ENCODE measurements at regions not wholly inside any gene's neighbourhood (a gene's known extent, or its start where the extent isn't known, plus 50 kb on each side); places are given as distances from the start of the nearest gene placed in this dataset.

DNA sequence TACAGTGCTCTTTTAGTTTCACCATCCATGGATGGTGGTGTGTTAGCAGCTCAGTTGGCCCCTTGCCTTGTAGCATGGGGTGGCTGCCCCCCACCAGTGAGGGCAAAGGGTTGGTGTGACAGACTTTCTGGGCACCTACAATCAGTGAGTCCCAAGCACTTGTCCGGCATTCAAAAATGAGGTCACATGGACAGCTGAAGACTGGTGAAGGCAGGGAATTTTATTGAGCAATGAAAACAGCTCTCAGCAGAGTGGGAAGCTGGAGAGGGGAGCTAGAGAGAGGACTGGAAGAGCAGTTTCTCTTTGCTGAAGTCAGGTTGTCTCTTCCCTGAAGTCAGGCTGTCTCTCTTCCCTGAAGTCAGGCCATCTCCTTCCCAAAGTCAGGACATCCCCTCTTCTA lies 1053.2 kb downstream of the SLITRK1 start:
- WGBS (ENCODE audit: low lambda C conversion rate, missing lambda C conversion rate) = 100% methylated on average over 1 of the region's 1 CpG

GRCh38 chr13:82827724-82828123 lies 1054.5 kb downstream of the SLITRK1 start:
- H3K36me3 ChIP-seq (replicated peaks; ENCODE audit: insufficient read depth, low read depth) = no peaks in the 10 kb centered on the region
- H3K4me3 ChIP-seq = no peak overlapping the region
- DNase-seq (ENCODE audit: low spot score) = no peak
- TF ChIP-seq CTCF (IDR thresholded peaks at IDR 0.05; ENCODE audit: poor library complexity) (no peak), EZH2phosphoT487 (IDR thresholded peaks at IDR 0.05; ENCODE audit: low read depth, severe bottlenecking, unreplicated experiment) (no peak), EZH2 (IDR thresholded peaks at IDR 0.05; ENCODE audit: borderline replicate concordance) (no peak)
- H4K20me1 ChIP-seq (ENCODE audit: insufficient read depth, poor library complexity, severe bottlenecking) = no peaks in the 10 kb centered on the region
- H3K4me2 ChIP-seq = no peak overlapping the region
- no peaks in the 10 kb centered on the region for H3K9me2 ChIP-seq (replicated peaks; ENCODE audit: insufficient read depth)
- no peak overlapping the region for H2AFZ ChIP-seq
- H3K9me3 ChIP-seq (ENCODE audit: low read depth) = no peaks in the 10 kb centered on the region
- H3K4me1 ChIP-seq (ENCODE audit: insufficient read depth) = no peaks in the 10 kb centered on the region
- no peak overlapping the region for H3K27ac ChIP-seq
- no peaks in the 10 kb centered on the region for H3K27me3 ChIP-seq
- H3K79me2 ChIP-seq = no peaks in the 10 kb centered on the region

More for the DNA sequence above, 1053.2 kb downstream of the SLITRK1 start:
- Histone ChIP-seq H3K4me1 (ENCODE audit: insufficient read depth) (no peaks in the 10 kb centered on the region), H3K9me2 (replicated peaks; ENCODE audit: insufficient read depth) (no peaks in the 10 kb centered on the region), H3K79me2 (no peaks in the 10 kb centered on the region), H3K36me3 (replicated peaks; ENCODE audit: insufficient read depth, low read depth) (no peaks in the 10 kb centered on the region), H4K20me1 (ENCODE audit: insufficient read depth, poor library complexity, severe bottlenecking) (no peaks in the 10 kb centered on the region), H2AFZ (no peak overlapping the region), H3K9me3 (ENCODE audit: low read depth) (no peaks in the 10 kb centered on the region), H3K27ac (no peak overlapping the region), H3K4me3 (no peak overlapping the region), H3K4me2 (no peak overlapping the region), H3K27me3 (no peaks in the 10 kb centered on the region)
- TF ChIP-seq CTCF (IDR thresholded peaks at IDR 0.05; ENCODE audit: poor library complexity) (no peak), EZH2 (IDR thresholded peaks at IDR 0.05; ENCODE audit: borderline replicate concordance) (no peak), EZH2phosphoT487 (IDR thresholded peaks at IDR 0.05; ENCODE audit: low read depth, severe bottlenecking, unreplicated experiment) (no peak)
- DNase-seq (ENCODE audit: low spot score) = no peak

- no peak for DNase-seq (ENCODE audit: low spot score)
- Histone ChIP-seq H3K9me3 (ENCODE audit: low read depth) (no peaks in the 10 kb centered on the region), H2AFZ (no peak overlapping the region), H3K79me2 (no peaks in the 10 kb centered on the region), H4K20me1 (ENCODE audit: insufficient read depth, poor library complexity, severe bottlenecking) (no peaks in the 10 kb centered on the region), H3K4me3 (no peak overlapping the region), H3K27me3 (no peaks in the 10 kb centered on the region), H3K9me2 (replicated peaks; ENCODE audit: insufficient read depth) (no peaks in the 10 kb centered on the region), H3K4me1 (ENCODE audit: insufficient read depth) (no peaks in the 10 kb centered on the region), H3K27ac (no peak overlapping the region), H3K36me3 (replicated peaks; ENCODE audit: insufficient read depth, low read depth) (no peaks in the 10 kb centered on the region), H3K4me2 (no peak overlapping the region)
- TF ChIP-seq EZH2phosphoT487 (IDR thresholded peaks at IDR 0.05; ENCODE audit: low read depth, severe bottlenecking, unreplicated experiment) = no peak
- TF ChIP-seq CTCF (IDR thresholded peaks at IDR 0.05; ENCODE audit: poor library complexity) = no peak
- no peak for TF ChIP-seq EZH2 (IDR thresholded peaks at IDR 0.05; ENCODE audit: borderline replicate concordance)
- WGBS (ENCODE audit: low lambda C conversion rate, missing lambda C conversion rate) = 95% methylated on average over 10 of the region's 10 CpGs
Observed at GRCh38 chr13:82822935-82823334, 1059.3 kb downstream of the SLITRK1 start.

GRCh38 chr13:82817133-82817532 lies 1065.1 kb downstream of the SLITRK1 start:
- 65% methylated on average over 3 of the region's 3 CpGs for WGBS (ENCODE audit: low lambda C conversion rate, missing lambda C conversion rate)
- H4K20me1 ChIP-seq (ENCODE audit: insufficient read depth, poor library complexity, severe bottlenecking) = no peaks in the 10 kb centered on the region

More at GRCh38 chr13:82817133-82817532, 1065.1 kb downstream of the SLITRK1 start:
- H3K9me3 ChIP-seq (ENCODE audit: low read depth) = no peaks in the 10 kb centered on the region
- H3K4me1 ChIP-seq (ENCODE audit: insufficient read depth) = no peaks in the 10 kb centered on the region
- H3K4me2 ChIP-seq = no peak overlapping the region
- no peak overlapping the region for H3K27ac ChIP-seq
- H3K4me3 ChIP-seq = no peak overlapping the region
- H3K79me2 ChIP-seq = no peaks in the 10 kb centered on the region
- DNase-seq (ENCODE audit: low spot score) = no peak
- TF ChIP-seq EZH2 (IDR thresholded peaks at IDR 0.05; ENCODE audit: borderline replicate concordance) (no peak), EZH2phosphoT487 (IDR thresholded peaks at IDR 0.05; ENCODE audit: low read depth, severe bottlenecking, unreplicated experiment) (no peak), CTCF (IDR thresholded peaks at IDR 0.05; ENCODE audit: poor library complexity) (no peak)
- H3K9me2 ChIP-seq (replicated peaks; ENCODE audit: insufficient read depth) = no peaks in the 10 kb centered on the region
- no peaks in the 10 kb centered on the region for H3K36me3 ChIP-seq (replicated peaks; ENCODE audit: insufficient read depth, low read depth)
- H2AFZ ChIP-seq = no peak overlapping the region
- no peaks in the 10 kb centered on the region for H3K27me3 ChIP-seq

All from hepatocyte (in vitro differentiated cells).